Right lobe of liver (tissue), 4 donors: ENCODE measurements at regions not wholly inside any gene's neighbourhood (a gene's known extent, or its start where the extent isn't known, plus 50 kb on each side); places are given as distances from the start of the nearest gene placed in this dataset.

Experiments
- POLR2A ChIP-seq: fragments of 450-650 bp; IDR thresholded peaks from one replicate; pipeline ENCODE4 v1.6.1; 2017; ENCODE audit warnings: antibody characterized with exemption, mild to moderate bottlenecking
- TF ChIP-seq, protein P1 (sequence below), 4 donors: fragments of 200-600 bp in 3 of 4; fragments of 450-650 bp in 1 of 4; IDR thresholded peaks; one replicate each; pipeline versions ENCODE4 v1.5.1 to v1.8.0; 2016 to 2022; ENCODE audit warnings: antibody characterized with exemption in 4 of 4, mild to moderate bottlenecking in 2 of 4
- donor health status: DM: no; HTN: no; CAD: no.
- donor health status: DM: no; HTN: no; CAD: no.
- donor health status: DM: no; HTN: yes; CAD: no.

DNA sequence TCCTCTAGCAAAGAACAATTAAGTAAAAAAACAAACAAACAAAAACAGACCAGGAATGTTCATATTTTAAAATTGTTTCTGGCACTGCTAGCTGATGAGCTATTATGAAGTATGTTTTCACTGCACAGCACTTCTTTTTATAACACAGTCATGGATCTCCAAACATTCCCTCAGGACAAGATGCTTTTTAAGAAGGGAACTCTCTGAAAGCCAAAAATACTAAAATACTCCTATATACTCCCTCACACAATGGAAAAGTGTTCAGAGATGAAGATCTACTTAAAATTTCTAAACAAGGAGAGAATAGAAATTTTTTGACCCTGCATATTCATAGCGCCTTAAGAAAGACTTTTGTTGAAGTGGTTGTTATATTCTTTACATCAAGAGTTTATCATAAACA is 926.8 kb downstream of the DIAPH3 start:
- TF ChIP-seq, protein P1, sequence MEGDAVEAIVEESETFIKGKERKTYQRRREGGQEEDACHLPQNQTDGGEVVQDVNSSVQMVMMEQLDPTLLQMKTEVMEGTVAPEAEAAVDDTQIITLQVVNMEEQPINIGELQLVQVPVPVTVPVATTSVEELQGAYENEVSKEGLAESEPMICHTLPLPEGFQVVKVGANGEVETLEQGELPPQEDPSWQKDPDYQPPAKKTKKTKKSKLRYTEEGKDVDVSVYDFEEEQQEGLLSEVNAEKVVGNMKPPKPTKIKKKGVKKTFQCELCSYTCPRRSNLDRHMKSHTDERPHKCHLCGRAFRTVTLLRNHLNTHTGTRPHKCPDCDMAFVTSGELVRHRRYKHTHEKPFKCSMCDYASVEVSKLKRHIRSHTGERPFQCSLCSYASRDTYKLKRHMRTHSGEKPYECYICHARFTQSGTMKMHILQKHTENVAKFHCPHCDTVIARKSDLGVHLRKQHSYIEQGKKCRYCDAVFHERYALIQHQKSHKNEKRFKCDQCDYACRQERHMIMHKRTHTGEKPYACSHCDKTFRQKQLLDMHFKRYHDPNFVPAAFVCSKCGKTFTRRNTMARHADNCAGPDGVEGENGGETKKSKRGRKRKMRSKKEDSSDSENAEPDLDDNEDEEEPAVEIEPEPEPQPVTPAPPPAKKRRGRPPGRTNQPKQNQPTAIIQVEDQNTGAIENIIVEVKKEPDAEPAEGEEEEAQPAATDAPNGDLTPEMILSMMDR (IDR thresholded peaks at IDR 0.05) = no peak
- no peak for TF ChIP-seq POLR2A
